ENCODE measurements at regions not wholly inside any gene's neighbourhood (a gene's known extent, or its start where the extent isn't known, plus 50 kb on each side); places are given as distances from the start of the nearest gene placed in this dataset.

GRCh38 chrX:10722851-10723250 lies 102.5 kb upstream of the MID1 start:
- peak; percentile 60 for TF ChIP-seq CTCF (IDR thresholded peaks at IDR 0.05; ENCODE audit: low read depth, low read length, missing control alignments)
- in situ Hi-C loops (cut with HindIII; ENCODE audit: low sequenced_read_pairs): no loop called here
- DNase-seq (ENCODE audit: low read depth): peak; percentile 24

GRCh38 chrX:10725071-10725470 lies 104.7 kb upstream of the MID1 start:
- no peak overlapping the region for H3K4me3 ChIP-seq (ENCODE audit: low read depth, low read length)
- TF ChIP-seq CTCF (IDR thresholded peaks at IDR 0.05; ENCODE audit: low read depth, low read length, missing control alignments): no peak
- in situ Hi-C loops (cut with HindIII; ENCODE audit: low sequenced_read_pairs): no loop called here
- no peak for DNase-seq (ENCODE audit: low read depth)

More at GRCh38 chrX:10722851-10723250, 102.5 kb upstream of the MID1 start:
- no peak overlapping the region for H3K4me3 ChIP-seq (ENCODE audit: low read depth, low read length)

- no peak overlapping the region for H3K4me3 ChIP-seq (ENCODE audit: low read depth, low read length)
- no peak for TF ChIP-seq CTCF (IDR thresholded peaks at IDR 0.05; ENCODE audit: low read depth, low read length, missing control alignments)
- in situ Hi-C loops (cut with HindIII; ENCODE audit: low sequenced_read_pairs): no loop called here
- DNase-seq (ENCODE audit: low read depth): peak; percentile 89
These were observed 106.3 kb upstream of the MID1 start for GRCh38 chrX:10726647-10727046.

GRCh38 chrX:10728806-10729389 lies 108.5 kb upstream of the MID1 start:
- in situ Hi-C loops (cut with HindIII; ENCODE audit: low sequenced_read_pairs): no loop called here
- TF ChIP-seq CTCF (IDR thresholded peaks at IDR 0.05; ENCODE audit: low read depth, low read length, missing control alignments): no peak
- H3K4me3 ChIP-seq (ENCODE audit: low read depth, low read length): no peak overlapping the region
- no peak for DNase-seq (ENCODE audit: low read depth)

- TF ChIP-seq CTCF (IDR thresholded peaks at IDR 0.05; ENCODE audit: low read depth, low read length, missing control alignments): no peak
- DNase-seq (ENCODE audit: low read depth): no peak
- no peak overlapping the region for H3K4me3 ChIP-seq (ENCODE audit: low read depth, low read length)
- in situ Hi-C loops (cut with HindIII; ENCODE audit: low sequenced_read_pairs): no loop called here
These were observed 119.0 kb upstream of the MID1 start for GRCh38 chrX:10739426-10739825.

- H3K4me3 ChIP-seq (ENCODE audit: low read depth, low read length): no peak overlapping the region
- TF ChIP-seq CTCF (IDR thresholded peaks at IDR 0.05; ENCODE audit: low read depth, low read length, missing control alignments): no peak
- no peak for DNase-seq (ENCODE audit: low read depth)
- in situ Hi-C loops (cut with HindIII; ENCODE audit: low sequenced_read_pairs): loop anchor here (5.0 kb wide), 1 partner anchor 84 kb away; no protein-coding TSS in a partner anchor
These were observed 120.6 kb upstream of the MID1 start for GRCh38 chrX:10741003-10741402.

All from astrocyte of the cerebellum (primary cell).